Esophagus muscularis mucosa (tissue), 3 donors: ENCODE measurements at regions not wholly inside any gene's neighbourhood (a gene's known extent, or its start where the extent isn't known, plus 50 kb on each side); places are given as distances from the start of the nearest gene placed in this dataset.

Source experiments
- POLR2A ChIP-seq: fragments of 450-650 bp; IDR thresholded peaks from one replicate; pipeline ENCODE4 v1.6.1; 2017; ENCODE audit warnings: antibody characterized with exemption, moderate library complexity, mild to moderate bottlenecking, low read depth
- POLR2AphosphoS5 ChIP-seq, 2 donors: sonication (generic); formaldehyde crosslinking; IDR thresholded peaks; one replicate each; pipeline ENCODE4 v1.6.1; 2017; ENCODE audit warnings: antibody characterized with exemption in 2 of 2
- TF ChIP-seq, protein P1 (sequence below), 3 experiments: fragments of 200-600 bp in 2 of 3; fragments of 450-650 bp in 1 of 3; sonication (generic) in 2 of 3; IDR thresholded peaks; one replicate each; pipeline ENCODE4 v1.5.1; 2017 to 2019; ENCODE audit warnings: antibody characterized with exemption in 3 of 3, mild to moderate bottlenecking in 2 of 3, moderate library complexity in 1 of 3

GRCh38 chr17:54745862-54746261 lies 154.8 kb upstream of the TOM1L1 start:
- TF ChIP-seq, protein P1, sequence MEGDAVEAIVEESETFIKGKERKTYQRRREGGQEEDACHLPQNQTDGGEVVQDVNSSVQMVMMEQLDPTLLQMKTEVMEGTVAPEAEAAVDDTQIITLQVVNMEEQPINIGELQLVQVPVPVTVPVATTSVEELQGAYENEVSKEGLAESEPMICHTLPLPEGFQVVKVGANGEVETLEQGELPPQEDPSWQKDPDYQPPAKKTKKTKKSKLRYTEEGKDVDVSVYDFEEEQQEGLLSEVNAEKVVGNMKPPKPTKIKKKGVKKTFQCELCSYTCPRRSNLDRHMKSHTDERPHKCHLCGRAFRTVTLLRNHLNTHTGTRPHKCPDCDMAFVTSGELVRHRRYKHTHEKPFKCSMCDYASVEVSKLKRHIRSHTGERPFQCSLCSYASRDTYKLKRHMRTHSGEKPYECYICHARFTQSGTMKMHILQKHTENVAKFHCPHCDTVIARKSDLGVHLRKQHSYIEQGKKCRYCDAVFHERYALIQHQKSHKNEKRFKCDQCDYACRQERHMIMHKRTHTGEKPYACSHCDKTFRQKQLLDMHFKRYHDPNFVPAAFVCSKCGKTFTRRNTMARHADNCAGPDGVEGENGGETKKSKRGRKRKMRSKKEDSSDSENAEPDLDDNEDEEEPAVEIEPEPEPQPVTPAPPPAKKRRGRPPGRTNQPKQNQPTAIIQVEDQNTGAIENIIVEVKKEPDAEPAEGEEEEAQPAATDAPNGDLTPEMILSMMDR (IDR thresholded peaks at IDR 0.05), result no peak
- TF ChIP-seq POLR2A (no peak), POLR2AphosphoS5 (IDR thresholded peaks at IDR 0.05) (no peak)
